Stimulated activated CD4-positive, alpha-beta T cell treated with anti-CD3 and anti-CD28 coated beads, Interleukin-12 subunit alpha, Interleukin-12 subunit beta, amount 100 ng/mL, for 24 hours (primary cell): ENCODE measurements at regions not wholly inside any gene's neighbourhood (a gene's known extent, or its start where the extent isn't known, plus 50 kb on each side); places are given as distances from the start of the nearest gene placed in this dataset.
A peak's percentile ranks its signal among the peaks of the same experiment; 100 is the strongest.

Experiments
- DNase-seq, 2 experiments: peaks; one replicate each; pipeline ENCODE4 v3.0.0-alpha.2; 2020; ENCODE audit warnings: low read depth in 2 of 2

DNA sequence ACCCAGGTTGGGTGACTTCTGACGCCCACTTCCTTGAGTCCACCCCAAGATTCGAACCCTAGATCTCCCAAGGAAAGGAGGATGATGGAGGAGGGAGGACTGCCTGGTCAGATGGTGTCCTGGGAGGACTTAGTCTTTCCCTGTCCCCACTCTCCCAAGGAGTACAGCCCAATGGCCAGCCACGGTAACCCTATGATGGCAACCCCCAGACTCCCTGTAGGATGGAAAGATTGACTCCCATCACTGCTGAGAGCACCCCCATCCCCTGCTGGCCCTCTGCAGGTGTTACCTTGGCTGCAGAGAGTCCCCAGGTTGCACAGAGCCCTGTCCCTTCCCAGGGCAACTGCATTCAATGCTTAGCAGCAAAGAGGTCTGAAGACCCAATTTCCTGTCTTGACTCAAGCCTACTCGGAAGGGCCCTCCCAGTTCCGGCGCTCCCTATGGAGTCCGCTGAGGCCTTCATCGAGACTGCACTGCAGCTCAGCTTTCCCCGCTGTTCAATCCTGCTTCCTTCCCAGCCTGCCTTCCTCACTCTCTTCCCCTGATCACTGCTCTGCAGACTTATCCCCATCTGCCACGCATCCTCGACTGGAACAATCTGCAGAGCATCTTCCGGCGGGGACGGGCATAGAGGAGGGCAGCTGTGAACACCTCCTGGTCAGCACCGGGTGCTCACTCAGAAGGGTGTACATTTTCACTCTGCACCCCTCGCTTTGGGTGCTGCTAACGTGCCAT, 50.8 kb upstream of the OCM2 start:
- DNase-seq, result no peak

DNA sequence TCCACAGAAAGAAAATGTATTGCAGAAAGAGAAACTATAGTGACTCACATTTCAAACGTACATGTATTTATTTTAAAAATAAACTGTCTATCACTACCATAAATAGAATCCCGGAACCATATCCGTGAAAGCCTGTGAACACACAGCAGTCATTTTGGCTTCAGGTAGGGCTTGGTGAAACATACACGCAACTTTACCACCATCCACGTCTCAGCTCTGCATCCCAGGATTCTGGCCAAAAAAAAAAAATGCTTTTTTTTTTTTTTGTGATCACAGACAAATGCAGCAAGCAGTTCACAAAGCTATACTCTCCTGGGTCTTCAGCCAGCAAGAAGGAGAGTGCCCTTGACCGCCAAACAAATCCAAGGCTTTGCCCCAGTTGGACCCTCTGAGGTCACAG, 56.8 kb upstream of the OCM2 start:
- DNase-seq, result no peak

DNA sequence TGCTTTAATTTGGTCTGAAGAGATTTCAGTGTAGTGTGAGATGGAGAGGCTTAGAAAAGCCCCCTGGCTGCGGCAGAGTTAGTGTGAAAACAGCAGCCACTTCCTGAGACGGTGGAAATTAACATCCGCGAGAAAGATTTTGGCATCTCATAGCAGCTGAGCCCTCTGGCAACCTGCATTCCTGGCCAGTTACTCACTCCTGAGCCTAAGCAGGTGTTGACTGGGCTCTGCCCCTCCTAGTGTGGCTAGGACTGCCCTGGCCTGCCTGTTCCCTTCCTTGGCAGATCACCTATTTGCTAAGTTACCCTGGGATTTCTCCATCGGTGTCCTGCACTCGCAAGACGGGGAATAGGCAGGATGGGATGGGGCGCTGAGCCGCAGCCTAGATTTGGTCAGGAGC, 57.6 kb upstream of the LMTK2 start:
- no peak for DNase-seq

DNA sequence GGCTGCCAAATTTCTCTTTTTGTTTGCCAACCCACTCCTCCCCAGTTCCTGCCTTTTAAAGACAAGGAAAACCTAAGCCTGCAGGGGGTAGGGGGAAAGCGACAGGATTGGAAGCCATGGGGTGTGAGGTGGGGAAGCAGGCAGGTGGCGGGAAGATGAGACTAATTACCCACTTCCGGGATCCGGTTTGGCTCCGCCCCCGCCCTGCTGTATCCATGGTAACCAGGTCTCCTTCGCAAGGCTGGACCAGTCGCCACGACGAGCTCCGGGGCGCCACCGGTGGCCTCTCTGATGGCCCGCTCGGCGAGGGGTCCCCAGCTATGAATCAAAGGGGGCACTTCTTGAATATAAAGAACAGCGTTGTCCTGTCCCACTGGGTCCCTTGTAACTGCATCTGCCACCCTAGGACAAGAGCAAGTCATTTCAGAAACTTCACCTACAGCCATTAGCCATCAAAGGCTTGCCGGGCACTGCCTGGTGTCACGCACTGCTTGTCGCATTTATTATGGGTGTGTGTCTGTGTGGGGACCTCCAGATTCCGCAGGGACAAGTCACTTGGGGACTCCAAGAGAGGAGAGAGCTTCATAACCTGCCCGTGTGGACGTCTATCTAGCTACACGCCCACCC, 55.4 kb upstream of the LMTK2 start:
- peak; percentile 21 to 60 for DNase-seq

DNA sequence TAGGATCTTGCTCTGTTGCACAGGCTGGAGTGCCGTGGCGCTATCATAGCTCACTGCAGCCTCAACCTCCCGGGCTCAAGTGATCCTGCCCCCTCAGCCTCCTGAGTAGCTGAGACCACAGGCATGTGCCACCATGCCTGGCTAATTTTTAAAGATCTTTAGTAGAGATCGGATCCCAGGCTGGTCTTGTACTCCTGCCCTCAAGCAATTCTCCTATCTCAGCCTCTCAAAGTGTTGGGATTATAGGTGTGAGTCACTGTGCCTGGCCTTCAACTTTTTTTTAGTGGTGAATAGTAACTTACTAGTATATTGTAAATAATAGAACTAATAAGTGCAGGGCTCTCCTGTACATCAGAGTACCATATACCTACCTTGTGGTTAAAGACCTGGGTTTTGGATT, 52.1 kb upstream of the LMTK2 start:
- no peak for DNase-seq

DNA sequence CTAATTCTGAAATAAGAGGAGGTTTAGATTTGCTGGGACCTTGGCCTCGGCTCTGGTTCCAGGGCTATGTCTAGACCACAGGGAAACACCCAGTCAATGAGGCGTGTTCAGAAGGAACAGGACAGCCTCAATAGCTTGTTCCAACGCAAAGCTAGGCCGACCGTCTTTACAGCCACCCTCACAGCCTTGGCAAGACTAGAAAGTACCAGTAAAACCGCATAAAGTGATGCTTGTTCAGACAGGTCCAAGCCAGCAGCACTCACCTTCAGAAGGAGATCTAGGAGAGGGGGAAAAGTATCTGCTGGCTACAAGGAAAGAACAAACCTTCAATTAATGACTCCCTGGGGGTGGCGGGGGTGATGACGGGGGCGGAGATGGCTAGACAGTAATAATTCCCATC, 50.1 kb upstream of the LMTK2 start:
- DNase-seq, result no peak
